ENCODE measurements at regions not wholly inside any gene's neighbourhood (a gene's known extent, or its start where the extent isn't known, plus 50 kb on each side); places are given as distances from the start of the nearest gene placed in this dataset.

- no peak for TF ChIP-seq CTCF (conservative IDR thresholded peaks at IDR 0.05)
- TF ChIP-seq EZH2 (IDR thresholded peaks at IDR 0.05; ENCODE audit: low read depth), result no peak
Measured at GRCh38 chr2:136383167-136383566, 265.2 kb upstream of the CXCR4 start.
